ENCODE measurements at regions not wholly inside any gene's neighbourhood (a gene's known extent, or its start where the extent isn't known, plus 50 kb on each side); places are given as distances from the start of the nearest gene placed in this dataset.

GRCh38 chr13:33751151-33751550 lies 66.8 kb upstream of the RFC3 start:
- no peak for DNase-seq (ENCODE audit: low read depth)

- DNase-seq (ENCODE audit: low read depth), result no peak
Observed at GRCh38 chr13:33752094-33752493, 65.9 kb upstream of the RFC3 start.

GRCh38 chr13:33752597-33752996 lies 65.4 kb upstream of the RFC3 start:
- no peak for DNase-seq (ENCODE audit: low read depth)

- no peak for DNase-seq (ENCODE audit: low read depth)
Observed at GRCh38 chr13:33756929-33757328, 61.0 kb upstream of the RFC3 start.

- DNase-seq (ENCODE audit: low read depth), result no peak
Observed at GRCh38 chr13:33757713-33758112, 60.2 kb upstream of the RFC3 start.

GRCh38 chr13:33758113-33758512 lies 59.8 kb upstream of the RFC3 start:
- no peak for DNase-seq (ENCODE audit: low read depth)

GRCh38 chr13:33761740-33762139 lies 56.2 kb upstream of the RFC3 start:
- no peak for DNase-seq (ENCODE audit: low read depth)

- no peak for DNase-seq (ENCODE audit: low read depth)
Observed at GRCh38 chr13:33763021-33763420, 54.9 kb upstream of the RFC3 start.

GRCh38 chr13:33764716-33765115 lies 53.2 kb upstream of the RFC3 start:
- no peak for DNase-seq (ENCODE audit: low read depth)

- DNase-seq (ENCODE audit: low read depth), result no peak
Observed at GRCh38 chr13:33766329-33767123, 51.4 kb upstream of the RFC3 start.

- no peak for DNase-seq (ENCODE audit: low read depth)
Observed at GRCh38 chr13:33767140-33767539, 50.8 kb upstream of the RFC3 start.
